SU-DHL-6 (cell line): ENCODE measurements at regions not wholly inside any gene's neighbourhood (a gene's known extent, or its start where the extent isn't known, plus 50 kb on each side); places are given as distances from the start of the nearest gene placed in this dataset.

Source experiments
- H2AFZ ChIP-seq: fragments of 200-600 bp; sonication (generic); 2 replicates; pipeline ENCODE4 v1.6.1; 2014; ENCODE audit warnings: low read depth, mild to moderate bottlenecking, moderate library complexity, mixed read lengths, antibody characterized with exemption, low read length; ENCODE audit not compliant: severe bottlenecking
- H3F3A ChIP-seq: fragments of 200-600 bp; shearing (Covaris generic); 2 replicates; pipeline ENCODE4 v1.6.0; 2016; ENCODE audit warnings: antibody characterized with exemption, mild to moderate bottlenecking; ENCODE audit not compliant: insufficient read depth
- H3K27ac ChIP-seq: fragments of 200-600 bp; sonication (generic); 2 replicates; pipeline ENCODE4 v1.5.1; 2016; ENCODE audit warnings: low read depth, mild to moderate bottlenecking, low read length, moderate library complexity, mixed read lengths
- H3K27me3 ChIP-seq: fragments of 200-600 bp; sonication (generic), shearing (Covaris generic); 2 replicates; pipeline ENCODE4 v1.6.0; 2014; ENCODE audit warnings: mild to moderate bottlenecking, low read length
- H3K36me3 ChIP-seq: fragments of 200-600 bp; sonication (generic); 2 replicates; pipeline ENCODE4 v1.6.1; 2014; ENCODE audit warnings: mild to moderate bottlenecking, low read length, mixed read lengths
- H3K4me2 ChIP-seq: fragments of 300-600, 200-600 bp; shearing (Covaris generic), sonication (generic); 2 replicates; pipeline ENCODE4 v1.6.0; 2014; ENCODE audit warnings: low read length, low read depth, mild to moderate bottlenecking; ENCODE audit not compliant: poor library complexity, severe bottlenecking
- H3K4me3 ChIP-seq: fragments of 200-600 bp; sonication (generic); 2 replicates; pipeline ENCODE4 v1.5.1; 2014; ENCODE audit warnings: antibody characterized with exemption, low read length, mild to moderate bottlenecking, mixed read lengths; ENCODE audit not compliant: insufficient read depth, poor library complexity, severe bottlenecking
- H3K79me2 ChIP-seq: fragments of 200-600 bp; sonication (generic); 2 replicates; pipeline ENCODE4 v1.6.1; 2014; ENCODE audit warnings: mild to moderate bottlenecking, low read length, moderate library complexity; ENCODE audit not compliant: insufficient read depth
- H3K9ac ChIP-seq: fragments of 200-600 bp; sonication (generic); 2 replicates; pipeline ENCODE4 v1.7.0; 2014; ENCODE audit warnings: mild to moderate bottlenecking, low read length
- H3K9me2 ChIP-seq: fragments of 200-600 bp; sonication (generic); replicated peaks from 2 replicates; pipeline ENCODE4 v1.6.1; 2014; ENCODE audit warnings: low read length; ENCODE audit not compliant: insufficient read depth
- H3K9me3 ChIP-seq: fragments of 200-600 bp; sonication (generic); 2 replicates; pipeline ENCODE4 v1.6.1; 2014; ENCODE audit warnings: low read length, mixed read lengths; ENCODE audit not compliant: insufficient read depth
- H4K20me1 ChIP-seq: fragments of 200-600 bp; sonication (generic); 2 replicates; pipeline ENCODE4 v1.6.1; 2014; ENCODE audit warnings: low read depth, mild to moderate bottlenecking, antibody characterized with exemption, low read length, moderate library complexity, mixed read lengths
- EZH2phosphoT487 ChIP-seq: fragments of 200-600 bp; sonication (generic), shearing (Covaris generic); conservative IDR thresholded peaks from 2 replicates; pipeline ENCODE4 v1.6.1; 2018; ENCODE audit warnings: mild to moderate bottlenecking, antibody characterized with exemption, low read length, moderate library complexity, mixed read lengths
- TF ChIP-seq, protein P1 (sequence below): fragments of 200-600 bp; sonication (generic); IDR thresholded peaks from one replicate; pipeline ENCODE4 v1.5.1; 2017; ENCODE audit warnings: antibody characterized with exemption, mild to moderate bottlenecking, low read length, moderate library complexity; ENCODE audit not compliant: insufficient read depth, poor library complexity, severe bottlenecking

DNA sequence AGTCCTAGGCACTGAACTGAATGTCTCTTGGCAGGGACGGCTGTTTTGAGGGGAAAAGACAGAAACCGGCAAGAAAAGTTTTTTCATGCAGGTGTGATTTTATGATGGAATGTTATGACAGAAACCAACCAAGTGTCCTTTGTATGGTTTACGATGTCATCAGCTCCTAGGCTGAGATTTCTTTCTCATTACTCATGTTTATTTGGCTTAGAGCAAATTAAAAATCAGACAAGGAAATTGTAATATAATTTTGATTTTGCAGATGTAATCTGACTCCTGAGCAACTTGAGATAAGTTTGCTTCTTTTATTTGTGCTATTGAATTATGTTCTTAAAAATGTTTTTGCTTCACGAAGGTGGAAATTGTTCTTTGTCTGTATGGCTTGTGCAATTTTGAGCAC, 58.8 kb upstream of the MAP3K7 start:
- Histone ChIP-seq H4K20me1 (no peaks in the 10 kb centered on the region), H3K4me2 (no peak overlapping the region), H3K9me3 (no peaks in the 10 kb centered on the region), H3K79me2 (no peaks in the 10 kb centered on the region), H3K4me3 (no peak overlapping the region), H3K9ac (no peak overlapping the region), H3K27ac (no peak overlapping the region), H3K27me3 (no peaks in the 10 kb centered on the region; the same call in 1 of the 2 replicates), H2AFZ (no peak overlapping the region), H3K9me2 (no peaks in the 10 kb centered on the region), H3K36me3 (no peaks in the 10 kb centered on the region), H3F3A (no peaks in the 10 kb centered on the region)
- TF ChIP-seq, protein P1, sequence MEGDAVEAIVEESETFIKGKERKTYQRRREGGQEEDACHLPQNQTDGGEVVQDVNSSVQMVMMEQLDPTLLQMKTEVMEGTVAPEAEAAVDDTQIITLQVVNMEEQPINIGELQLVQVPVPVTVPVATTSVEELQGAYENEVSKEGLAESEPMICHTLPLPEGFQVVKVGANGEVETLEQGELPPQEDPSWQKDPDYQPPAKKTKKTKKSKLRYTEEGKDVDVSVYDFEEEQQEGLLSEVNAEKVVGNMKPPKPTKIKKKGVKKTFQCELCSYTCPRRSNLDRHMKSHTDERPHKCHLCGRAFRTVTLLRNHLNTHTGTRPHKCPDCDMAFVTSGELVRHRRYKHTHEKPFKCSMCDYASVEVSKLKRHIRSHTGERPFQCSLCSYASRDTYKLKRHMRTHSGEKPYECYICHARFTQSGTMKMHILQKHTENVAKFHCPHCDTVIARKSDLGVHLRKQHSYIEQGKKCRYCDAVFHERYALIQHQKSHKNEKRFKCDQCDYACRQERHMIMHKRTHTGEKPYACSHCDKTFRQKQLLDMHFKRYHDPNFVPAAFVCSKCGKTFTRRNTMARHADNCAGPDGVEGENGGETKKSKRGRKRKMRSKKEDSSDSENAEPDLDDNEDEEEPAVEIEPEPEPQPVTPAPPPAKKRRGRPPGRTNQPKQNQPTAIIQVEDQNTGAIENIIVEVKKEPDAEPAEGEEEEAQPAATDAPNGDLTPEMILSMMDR = no peak
- TF ChIP-seq EZH2phosphoT487 = no peak

DNA sequence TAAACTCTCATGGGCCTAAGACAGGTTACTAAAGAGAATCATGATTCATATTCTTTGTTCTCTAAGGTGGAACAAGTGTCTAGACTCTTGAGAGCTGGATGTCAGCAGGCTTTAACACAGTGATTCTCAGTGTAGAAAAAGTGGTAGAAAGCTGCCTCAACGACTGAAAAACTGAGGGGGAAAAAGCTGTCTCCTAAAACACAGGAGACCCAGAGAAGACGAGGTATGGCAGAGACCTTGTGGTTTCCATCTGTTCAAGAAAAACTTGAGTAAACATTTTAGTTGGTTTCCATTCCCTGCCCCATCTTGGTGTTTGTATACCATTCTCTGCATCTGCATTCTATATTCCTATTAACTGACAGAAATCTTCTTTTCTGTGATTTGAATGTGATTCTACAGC, 57.6 kb upstream of the MAP3K7 start:
- H3K79me2 ChIP-seq = no peaks in the 10 kb centered on the region
- no peaks in the 10 kb centered on the region for H4K20me1 ChIP-seq
- H2AFZ ChIP-seq = no peak overlapping the region

DNA sequence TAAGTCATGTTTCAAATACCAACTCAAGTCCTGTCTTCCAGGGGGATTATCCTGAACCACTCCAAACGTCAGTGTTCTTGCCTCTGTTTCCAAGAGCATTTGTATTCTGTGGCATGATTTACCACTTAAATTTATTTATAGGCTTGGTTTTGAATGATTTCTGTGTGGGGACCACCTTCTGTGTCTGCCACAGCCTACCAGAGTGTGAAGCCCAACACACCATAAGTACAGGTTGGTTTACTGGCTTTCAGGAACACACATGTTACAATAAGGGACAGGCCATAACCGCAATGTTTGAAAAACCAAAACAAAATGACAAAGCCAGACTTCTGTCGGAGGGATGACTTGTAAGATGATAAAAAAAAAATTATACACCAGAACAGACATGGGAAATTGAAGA, 56.5 kb upstream of the MAP3K7 start:
- Histone ChIP-seq H3K27me3 (no peaks in the 10 kb centered on the region; the same call in 1 of the 2 replicates), H3K4me2 (no peak overlapping the region), H2AFZ (no peak overlapping the region), H3K9me3 (no peaks in the 10 kb centered on the region), H3K79me2 (no peaks in the 10 kb centered on the region), H3K27ac (no peak overlapping the region), H4K20me1 (no peaks in the 10 kb centered on the region), H3K9me2 (no peaks in the 10 kb centered on the region), H3K36me3 (no peaks in the 10 kb centered on the region), H3F3A (no peaks in the 10 kb centered on the region), H3K4me3 (no peak overlapping the region), H3K9ac (no peak overlapping the region)
- TF ChIP-seq, protein P1 = no peak
- no peak for TF ChIP-seq EZH2phosphoT487

More for the DNA sequence above, 57.6 kb upstream of the MAP3K7 start:
- Histone ChIP-seq H3K27ac (no peak overlapping the region), H3K9me2 (no peaks in the 10 kb centered on the region), H3F3A (no peaks in the 10 kb centered on the region), H3K36me3 (no peaks in the 10 kb centered on the region), H3K4me3 (no peak overlapping the region), H3K27me3 (no peaks in the 10 kb centered on the region; the same call in 1 of the 2 replicates), H3K9ac (no peak overlapping the region), H3K9me3 (no peaks in the 10 kb centered on the region), H3K4me2 (no peak overlapping the region)
- TF ChIP-seq EZH2phosphoT487 = no peak
- TF ChIP-seq, protein P1 = no peak
